ENCODE measurements at regions not wholly inside any gene's neighbourhood (a gene's known extent, or its start where the extent isn't known, plus 50 kb on each side); places are given as distances from the start of the nearest gene placed in this dataset.
"Not testable (repeated sequence)": the region's sequence is repeated elsewhere in the genome, so short reads cannot be mapped to it uniquely, and the experiment has no call there.

DNA sequence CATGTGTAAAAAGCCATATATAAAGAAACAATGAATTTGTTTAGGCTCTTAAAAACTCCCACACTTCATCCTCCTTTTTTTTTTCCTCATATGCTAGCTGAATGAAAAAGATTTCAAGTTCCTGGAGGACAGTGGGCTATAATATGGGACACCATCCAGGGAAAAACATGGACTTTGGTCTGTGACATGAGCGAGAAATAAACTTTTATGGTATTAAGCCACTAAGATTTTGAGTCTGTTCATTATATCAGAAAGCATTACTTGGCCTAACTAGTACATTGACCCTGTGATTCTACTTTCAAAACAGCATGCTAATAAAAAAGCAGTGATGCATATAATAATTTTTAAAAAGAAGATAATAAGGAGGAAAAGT lies 392.3 kb upstream of the CAMK1G start:
- Histone ChIP-seq H3K36me3 (no peaks in the 10 kb centered on the region), H3K4me1 (ENCODE audit: insufficient read depth) (no peaks in the 10 kb centered on the region), H3K27ac (no peak overlapping the region), H3K4me3 (no peak overlapping the region), H3K27me3 (no peaks in the 10 kb centered on the region), H3K9me3 (no peaks in the 10 kb centered on the region)
- intact Hi-C loops (cut with DNase I), result no loop called here
- no peak for TF ChIP-seq CTCF (IDR thresholded peaks at IDR 0.05)
- no peak for DNase-seq
- 83 to 86% (median 84%) methylated on average over 1 of the region's 1 CpG for WGBS, 3 donors

DNA sequence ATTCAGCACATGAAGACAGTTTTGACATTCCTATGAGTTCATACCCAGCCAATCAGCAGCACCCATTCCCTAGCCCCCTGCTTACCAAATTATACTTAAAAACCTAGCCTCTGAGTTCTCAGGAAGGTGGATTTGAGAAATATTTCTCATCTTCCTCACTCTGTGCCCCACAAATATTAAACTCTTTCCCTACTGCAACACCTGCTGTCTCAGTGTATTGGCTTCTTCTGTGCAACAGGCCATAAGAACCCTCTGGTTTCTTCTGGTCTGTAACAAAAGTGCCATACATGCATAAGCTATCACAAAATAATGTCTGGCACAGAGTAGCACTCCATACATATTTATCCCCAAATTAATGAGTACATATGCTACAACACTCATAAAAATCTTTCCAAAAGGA lies 387.4 kb upstream of the CAMK1G start:
- H3K27me3 ChIP-seq, result no peaks in the 10 kb centered on the region
- H3K4me3 ChIP-seq, result no peak overlapping the region
- no peak overlapping the region for H3K27ac ChIP-seq
- no peaks in the 10 kb centered on the region for H3K36me3 ChIP-seq
- no peaks in the 10 kb centered on the region for H3K9me3 ChIP-seq
- no peak for TF ChIP-seq POLR2A (IDR thresholded peaks at IDR 0.05)
- no peak for TF ChIP-seq CTCF (IDR thresholded peaks at IDR 0.05)
- TF ChIP-seq EP300 (IDR thresholded peaks at IDR 0.05), result no peak
- no peaks in the 10 kb centered on the region for H3K4me1 ChIP-seq (ENCODE audit: insufficient read depth)
- DNase-seq, result no peak
- intact Hi-C loops (cut with DNase I), result no loop called here

DNA sequence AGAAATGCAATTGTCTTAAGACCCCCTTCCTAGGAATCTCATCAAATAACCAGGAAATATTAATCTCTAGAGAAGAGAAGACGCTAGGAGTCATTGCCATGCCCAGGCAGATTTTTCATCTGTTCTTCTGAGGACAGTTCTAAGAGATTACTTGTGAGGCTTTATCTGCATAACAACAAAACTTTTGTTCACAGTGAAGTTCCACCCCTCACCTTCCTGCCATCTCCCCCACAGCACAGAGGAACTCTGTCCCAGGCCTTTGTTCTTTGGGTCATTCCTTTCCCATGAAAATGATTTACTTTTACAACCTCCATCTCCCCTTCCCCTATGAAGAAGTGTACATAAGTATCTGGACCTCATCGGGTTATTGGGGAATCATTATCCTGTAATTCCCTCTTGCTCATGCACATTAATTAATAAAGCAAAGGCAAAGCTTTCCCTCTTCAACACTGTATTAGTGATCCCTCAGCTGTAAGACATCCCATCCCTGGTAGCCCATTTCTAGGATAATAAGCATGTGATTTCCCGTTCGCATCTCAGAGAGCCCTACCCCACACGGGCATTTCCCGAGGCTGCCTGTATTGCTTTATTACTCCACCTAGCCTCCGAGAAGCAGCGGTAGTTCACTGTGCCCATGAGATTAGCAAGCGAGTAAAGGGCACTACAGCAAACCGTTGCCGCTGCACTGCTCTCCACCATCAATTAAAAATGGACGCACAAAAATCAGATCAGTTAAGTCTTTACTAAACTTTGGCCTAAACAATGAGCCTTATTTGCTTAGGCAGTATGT lies 384.4 kb upstream of the CAMK1G start:
- TF ChIP-seq POLR2A (IDR thresholded peaks at IDR 0.05) (no peak), EP300 (IDR thresholded peaks at IDR 0.05) (no peak), CTCF (IDR thresholded peaks at IDR 0.05) (no peak)
- 37 to 48% (median 38%) methylated on average over 12 of the region's 12 CpGs for WGBS, 3 donors
- no peak overlapping the region for H3K4me3 ChIP-seq
- H3K27me3 ChIP-seq, result no peaks in the 10 kb centered on the region
- H3K27ac ChIP-seq, result no peak overlapping the region
- H3K9me3 ChIP-seq, result no peaks in the 10 kb centered on the region
- H3K36me3 ChIP-seq, result no peaks in the 10 kb centered on the region
- no peak for DNase-seq
- intact Hi-C loops (cut with DNase I), result no loop called here
- no peaks in the 10 kb centered on the region for H3K4me1 ChIP-seq (ENCODE audit: insufficient read depth)

GRCh38 chr1:209199822-209200221 lies 383.7 kb upstream of the CAMK1G start:
- Histone ChIP-seq H3K4me1 (ENCODE audit: insufficient read depth) (no peaks in the 10 kb centered on the region), H3K27ac (no peak overlapping the region), H3K27me3 (no peaks in the 10 kb centered on the region), H3K9me3 (no peaks in the 10 kb centered on the region), H3K36me3 (no peaks in the 10 kb centered on the region), H3K4me3 (no peak overlapping the region)
- DNase-seq, result no peak
- intact Hi-C loops (cut with DNase I), result no loop called here
- TF ChIP-seq POLR2A (IDR thresholded peaks at IDR 0.05), result no peak
- TF ChIP-seq CTCF (IDR thresholded peaks at IDR 0.05), result no peak
- TF ChIP-seq EP300 (IDR thresholded peaks at IDR 0.05), result no peak
- 16 to 33% (median 21%) methylated on average over 4 of the region's 4 CpGs for WGBS, 3 donors

GRCh38 chr1:209202321-209202720 lies 381.2 kb upstream of the CAMK1G start:
- intact Hi-C loops (cut with DNase I), result not testable (repeated sequence)
- WGBS, 3 donors, result 77 to 87% (median 83%) methylated on average over 11 of the region's 11 CpGs

More at GRCh38 chr1:209202321-209202720, 381.2 kb upstream of the CAMK1G start:
- H3K4me3 ChIP-seq; H3K9me3 ChIP-seq; H3K27me3 ChIP-seq; H3K27ac ChIP-seq; H3K4me1 ChIP-seq (ENCODE audit: insufficient read depth); H3K36me3 ChIP-seq; DNase-seq: not testable (repeated sequence)
